ENCODE measurements at regions not wholly inside any gene's neighbourhood (a gene's known extent, or its start where the extent isn't known, plus 50 kb on each side); places are given as distances from the start of the nearest gene placed in this dataset.

DNA sequence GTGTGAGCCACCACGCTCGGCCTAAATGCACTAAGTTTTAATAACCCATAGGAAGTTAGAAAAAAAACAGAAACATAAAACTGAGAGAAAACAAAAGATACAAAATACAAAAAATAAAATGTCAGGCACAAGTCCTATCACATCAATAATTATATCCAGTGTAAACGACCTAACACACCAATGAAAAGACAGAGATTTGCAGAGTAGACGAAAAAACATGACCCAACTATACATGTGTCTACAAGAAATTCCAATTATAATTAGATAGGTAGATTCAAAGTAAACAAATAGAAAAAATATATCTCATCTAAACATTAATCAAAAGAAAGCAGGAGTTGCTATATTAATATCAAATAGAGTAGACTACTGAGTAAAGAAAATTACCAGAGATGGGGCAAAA lies 69.4 kb upstream of the NUDT4 start:
- TF ChIP-seq, protein P1, sequence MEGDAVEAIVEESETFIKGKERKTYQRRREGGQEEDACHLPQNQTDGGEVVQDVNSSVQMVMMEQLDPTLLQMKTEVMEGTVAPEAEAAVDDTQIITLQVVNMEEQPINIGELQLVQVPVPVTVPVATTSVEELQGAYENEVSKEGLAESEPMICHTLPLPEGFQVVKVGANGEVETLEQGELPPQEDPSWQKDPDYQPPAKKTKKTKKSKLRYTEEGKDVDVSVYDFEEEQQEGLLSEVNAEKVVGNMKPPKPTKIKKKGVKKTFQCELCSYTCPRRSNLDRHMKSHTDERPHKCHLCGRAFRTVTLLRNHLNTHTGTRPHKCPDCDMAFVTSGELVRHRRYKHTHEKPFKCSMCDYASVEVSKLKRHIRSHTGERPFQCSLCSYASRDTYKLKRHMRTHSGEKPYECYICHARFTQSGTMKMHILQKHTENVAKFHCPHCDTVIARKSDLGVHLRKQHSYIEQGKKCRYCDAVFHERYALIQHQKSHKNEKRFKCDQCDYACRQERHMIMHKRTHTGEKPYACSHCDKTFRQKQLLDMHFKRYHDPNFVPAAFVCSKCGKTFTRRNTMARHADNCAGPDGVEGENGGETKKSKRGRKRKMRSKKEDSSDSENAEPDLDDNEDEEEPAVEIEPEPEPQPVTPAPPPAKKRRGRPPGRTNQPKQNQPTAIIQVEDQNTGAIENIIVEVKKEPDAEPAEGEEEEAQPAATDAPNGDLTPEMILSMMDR (IDR thresholded peaks at IDR 0.05) = no peak
- no peak for TF ChIP-seq POLR2A (IDR thresholded peaks at IDR 0.05)

All from ovary (tissue), 3 donors.